Mammary epithelial cell (primary cell): ENCODE measurements at regions not wholly inside any gene's neighbourhood (a gene's known extent, or its start where the extent isn't known, plus 50 kb on each side); places are given as distances from the start of the nearest gene placed in this dataset.

Source experiments
- EZH2 ChIP-seq: IDR thresholded peaks from 2 replicates; pipeline ENCODE4 v1.6.1; 2012; ENCODE audit warnings: low read length, inconsistent platforms, borderline replicate concordance
- TF ChIP-seq, protein P1 (sequence below), 2 donors: IDR thresholded peaks in 1 of 2; conservative IDR thresholded peaks in 1 of 2; 2 replicates each; pipeline ENCODE4 v1.5.1; 2011 to 2012; ENCODE audit warnings: inconsistent platforms in 2 of 2, low read length in 2 of 2, mild to moderate bottlenecking in 2 of 2, control low read depth in 1 of 2, low read depth in 1 of 2; ENCODE audit not compliant: insufficient read depth in 1 of 2; ENCODE audit errors: extremely low read depth in 1 of 2

DNA sequence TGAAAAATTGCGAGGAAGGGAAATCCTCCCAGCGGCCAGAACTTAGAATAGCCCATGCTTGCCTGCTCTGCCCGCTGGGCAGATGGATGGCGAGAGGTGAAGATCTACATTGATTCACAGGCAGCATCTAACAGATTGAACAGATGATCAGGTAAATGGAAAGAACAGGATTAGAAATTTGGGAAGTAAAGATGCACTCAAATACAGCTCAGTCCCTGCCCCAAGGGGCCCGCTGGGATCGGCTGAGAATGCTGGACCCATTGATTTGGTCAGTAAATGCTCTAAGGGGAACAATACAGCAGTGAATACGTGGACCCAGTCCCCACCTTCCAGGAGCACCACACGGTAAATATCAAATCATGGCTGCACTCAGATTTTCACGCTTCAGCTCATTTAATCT lies 248.2 kb downstream of the MATN1 start:
- TF ChIP-seq, protein P1, sequence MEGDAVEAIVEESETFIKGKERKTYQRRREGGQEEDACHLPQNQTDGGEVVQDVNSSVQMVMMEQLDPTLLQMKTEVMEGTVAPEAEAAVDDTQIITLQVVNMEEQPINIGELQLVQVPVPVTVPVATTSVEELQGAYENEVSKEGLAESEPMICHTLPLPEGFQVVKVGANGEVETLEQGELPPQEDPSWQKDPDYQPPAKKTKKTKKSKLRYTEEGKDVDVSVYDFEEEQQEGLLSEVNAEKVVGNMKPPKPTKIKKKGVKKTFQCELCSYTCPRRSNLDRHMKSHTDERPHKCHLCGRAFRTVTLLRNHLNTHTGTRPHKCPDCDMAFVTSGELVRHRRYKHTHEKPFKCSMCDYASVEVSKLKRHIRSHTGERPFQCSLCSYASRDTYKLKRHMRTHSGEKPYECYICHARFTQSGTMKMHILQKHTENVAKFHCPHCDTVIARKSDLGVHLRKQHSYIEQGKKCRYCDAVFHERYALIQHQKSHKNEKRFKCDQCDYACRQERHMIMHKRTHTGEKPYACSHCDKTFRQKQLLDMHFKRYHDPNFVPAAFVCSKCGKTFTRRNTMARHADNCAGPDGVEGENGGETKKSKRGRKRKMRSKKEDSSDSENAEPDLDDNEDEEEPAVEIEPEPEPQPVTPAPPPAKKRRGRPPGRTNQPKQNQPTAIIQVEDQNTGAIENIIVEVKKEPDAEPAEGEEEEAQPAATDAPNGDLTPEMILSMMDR (conservative IDR thresholded peaks at IDR 0.05 in 1 of 2, IDR thresholded peaks at IDR 0.05 in 1 of 2; ENCODE audit: extremely low read depth in 1 of 2, insufficient read depth in 1 of 2, low read depth in 1 of 2, low read length in 2 of 2), result no peak
- no peak for TF ChIP-seq EZH2
